GM12864 (cell line): ENCODE measurements at regions not wholly inside any gene's neighbourhood (a gene's known extent, or its start where the extent isn't known, plus 50 kb on each side); places are given as distances from the start of the nearest gene placed in this dataset.

Experiments used
- DNase-seq: peaks from one replicate; pipeline ENCODE4 v3.0.0-alpha.2; 2011; ENCODE audit warnings: low read depth
- H3K4me3 ChIP-seq: 2 replicates; pipeline ENCODE4 v1.5.1; 2011; ENCODE audit warnings: mild to moderate bottlenecking, low read depth, low read length, control low read depth
- CTCF ChIP-seq: IDR thresholded peaks from 2 replicates; pipeline ENCODE4 v1.5.1; 2011; ENCODE audit warnings: low read depth, mild to moderate bottlenecking, moderate library complexity, low read length, control low read depth, inconsistent platforms; ENCODE audit errors: missing control alignments

GRCh38 chr7:35519971-35520809, 174.7 kb downstream of the HERPUD2 start:
- TF ChIP-seq CTCF: peak; percentile 85
- H3K4me3 ChIP-seq: no peak overlapping the region

GRCh38 chr7:35518767-35519166, 176.2 kb downstream of the HERPUD2 start:
- no peak for TF ChIP-seq CTCF
- DNase-seq: no peak
- no peak overlapping the region for H3K4me3 ChIP-seq

More at GRCh38 chr7:35519971-35520809, 174.7 kb downstream of the HERPUD2 start:
- peak; percentile 29 for DNase-seq

GRCh38 chr7:35516498-35516897, 178.4 kb downstream of the HERPUD2 start:
- TF ChIP-seq CTCF: no peak
- no peak overlapping the region for H3K4me3 ChIP-seq
- DNase-seq: no peak

- TF ChIP-seq CTCF: no peak
- no peak for DNase-seq
- no peak overlapping the region for H3K4me3 ChIP-seq
Observed at GRCh38 chr7:35513828-35514227, 181.1 kb downstream of the HERPUD2 start.

- no peak for DNase-seq
- no peak for TF ChIP-seq CTCF
- no peak overlapping the region for H3K4me3 ChIP-seq
Observed at GRCh38 chr7:35513195-35513594, 181.7 kb downstream of the HERPUD2 start.

GRCh38 chr7:35512716-35513115, 182.2 kb downstream of the HERPUD2 start:
- no peak for DNase-seq

More at GRCh38 chr7:35512716-35513115, 182.2 kb downstream of the HERPUD2 start:
- H3K4me3 ChIP-seq: no peak overlapping the region
- TF ChIP-seq CTCF: no peak
